ENCODE measurements at regions not wholly inside any gene's neighbourhood (a gene's known extent, or its start where the extent isn't known, plus 50 kb on each side); places are given as distances from the start of the nearest gene placed in this dataset.

DNA sequence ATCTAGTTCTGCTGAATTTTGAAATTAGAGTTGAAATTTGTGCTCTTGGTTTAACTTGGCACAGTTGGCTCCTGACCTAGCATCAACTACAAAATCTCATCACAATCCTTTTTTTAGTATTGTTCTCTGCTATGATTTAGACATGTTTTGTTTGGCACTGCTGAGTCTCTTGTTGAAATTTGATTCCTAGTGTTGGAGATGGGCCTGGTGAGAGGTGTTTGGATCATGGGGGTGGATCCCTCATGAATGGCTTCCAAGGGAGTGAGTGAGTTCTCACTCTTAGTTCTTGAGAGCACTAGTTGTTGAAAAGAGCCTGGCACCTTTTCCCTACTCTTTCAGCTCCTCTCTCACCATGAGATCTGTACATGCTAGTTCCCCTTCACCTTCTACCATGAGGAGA lies 605.6 kb upstream of the SLC39A10 start:
- TF ChIP-seq, protein P1, sequence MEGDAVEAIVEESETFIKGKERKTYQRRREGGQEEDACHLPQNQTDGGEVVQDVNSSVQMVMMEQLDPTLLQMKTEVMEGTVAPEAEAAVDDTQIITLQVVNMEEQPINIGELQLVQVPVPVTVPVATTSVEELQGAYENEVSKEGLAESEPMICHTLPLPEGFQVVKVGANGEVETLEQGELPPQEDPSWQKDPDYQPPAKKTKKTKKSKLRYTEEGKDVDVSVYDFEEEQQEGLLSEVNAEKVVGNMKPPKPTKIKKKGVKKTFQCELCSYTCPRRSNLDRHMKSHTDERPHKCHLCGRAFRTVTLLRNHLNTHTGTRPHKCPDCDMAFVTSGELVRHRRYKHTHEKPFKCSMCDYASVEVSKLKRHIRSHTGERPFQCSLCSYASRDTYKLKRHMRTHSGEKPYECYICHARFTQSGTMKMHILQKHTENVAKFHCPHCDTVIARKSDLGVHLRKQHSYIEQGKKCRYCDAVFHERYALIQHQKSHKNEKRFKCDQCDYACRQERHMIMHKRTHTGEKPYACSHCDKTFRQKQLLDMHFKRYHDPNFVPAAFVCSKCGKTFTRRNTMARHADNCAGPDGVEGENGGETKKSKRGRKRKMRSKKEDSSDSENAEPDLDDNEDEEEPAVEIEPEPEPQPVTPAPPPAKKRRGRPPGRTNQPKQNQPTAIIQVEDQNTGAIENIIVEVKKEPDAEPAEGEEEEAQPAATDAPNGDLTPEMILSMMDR (IDR thresholded peaks at IDR 0.05; ENCODE audit: low read depth, low read length) = no peak
- H3K27me3 ChIP-seq = no peaks in the 10 kb centered on the region
- H3K4me1 ChIP-seq (ENCODE audit: low read depth) = no peaks in the 10 kb centered on the region
- DNase-seq (ENCODE audit: low read depth in 1 of 2, low spot score in 1 of 2) = no peak
- H3K4me3 ChIP-seq = no peak overlapping the region
- no peak overlapping the region for H3K27ac ChIP-seq
- H3K36me3 ChIP-seq = no peaks in the 10 kb centered on the region
- no peaks in the 10 kb centered on the region for H3K9me3 ChIP-seq (ENCODE audit: low read depth)

DNA sequence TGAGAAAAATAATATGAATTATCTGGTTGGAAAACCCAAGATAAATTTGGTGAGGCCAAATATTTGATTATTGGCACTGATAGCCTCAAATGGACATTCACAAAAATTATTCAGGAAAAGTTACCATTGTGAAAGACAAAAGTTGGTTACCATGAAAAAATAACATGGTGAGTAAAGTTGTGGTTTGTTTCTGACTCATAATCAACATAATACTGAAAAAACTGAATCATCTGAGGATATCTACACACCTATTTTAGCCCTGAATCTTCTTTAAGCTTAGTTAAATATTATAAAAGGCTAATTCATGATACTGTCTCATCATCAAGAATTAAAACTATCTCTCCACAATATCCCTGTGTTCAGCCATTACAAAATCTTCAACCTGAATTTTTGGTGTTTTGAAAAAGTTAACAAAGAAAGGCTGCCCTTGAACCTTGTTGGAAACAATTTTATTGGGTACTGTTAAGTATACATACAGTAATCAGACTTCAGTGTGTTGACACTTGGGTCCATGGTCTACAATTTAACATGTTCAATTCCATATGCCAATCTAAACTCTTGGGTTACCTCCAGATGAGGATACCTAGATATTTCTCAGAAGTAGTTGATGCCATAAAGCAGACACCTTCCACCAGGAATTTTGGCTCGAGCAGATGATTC lies 607.5 kb upstream of the SLC39A10 start:
- H3K9me3 ChIP-seq (ENCODE audit: low read depth) = no peaks in the 10 kb centered on the region
- H3K27me3 ChIP-seq = no peaks in the 10 kb centered on the region
- no peaks in the 10 kb centered on the region for H3K36me3 ChIP-seq
- DNase-seq (ENCODE audit: low read depth in 1 of 2, low spot score in 1 of 2) = no peak
- TF ChIP-seq, protein P1 (IDR thresholded peaks at IDR 0.05; ENCODE audit: low read depth, low read length) = no peak
- H3K27ac ChIP-seq = no peak overlapping the region
- no peaks in the 10 kb centered on the region for H3K4me1 ChIP-seq (ENCODE audit: low read depth)
- H3K4me3 ChIP-seq = no peak overlapping the region

DNA sequence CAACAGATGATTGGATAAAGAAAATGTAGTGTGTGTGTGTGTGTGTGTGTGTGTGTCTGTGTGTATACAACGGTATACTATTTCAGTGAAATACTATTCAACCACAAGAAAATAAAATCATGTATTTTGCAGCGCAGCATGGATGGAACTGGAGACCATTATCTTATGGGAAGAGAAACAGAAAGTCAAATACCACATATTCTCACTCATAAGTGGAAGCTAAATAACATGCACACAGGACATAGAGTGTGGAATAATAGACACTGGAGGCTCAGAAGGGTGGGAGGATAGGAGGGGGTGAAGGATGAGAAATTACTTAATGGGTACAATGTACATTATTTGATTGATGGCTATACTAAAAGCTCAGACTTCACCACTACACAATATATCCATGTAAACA lies 609.1 kb upstream of the SLC39A10 start:
- Histone ChIP-seq H3K4me3 (no peak overlapping the region), H3K36me3 (no peaks in the 10 kb centered on the region), H3K27me3 (no peaks in the 10 kb centered on the region), H3K9me3 (ENCODE audit: low read depth) (no peaks in the 10 kb centered on the region), H3K4me1 (ENCODE audit: low read depth) (no peaks in the 10 kb centered on the region), H3K27ac (no peak overlapping the region)
- DNase-seq (ENCODE audit: low read depth in 1 of 2, low spot score in 1 of 2) = no peak
- TF ChIP-seq, protein P1 (IDR thresholded peaks at IDR 0.05; ENCODE audit: low read depth, low read length) = no peak

DNA sequence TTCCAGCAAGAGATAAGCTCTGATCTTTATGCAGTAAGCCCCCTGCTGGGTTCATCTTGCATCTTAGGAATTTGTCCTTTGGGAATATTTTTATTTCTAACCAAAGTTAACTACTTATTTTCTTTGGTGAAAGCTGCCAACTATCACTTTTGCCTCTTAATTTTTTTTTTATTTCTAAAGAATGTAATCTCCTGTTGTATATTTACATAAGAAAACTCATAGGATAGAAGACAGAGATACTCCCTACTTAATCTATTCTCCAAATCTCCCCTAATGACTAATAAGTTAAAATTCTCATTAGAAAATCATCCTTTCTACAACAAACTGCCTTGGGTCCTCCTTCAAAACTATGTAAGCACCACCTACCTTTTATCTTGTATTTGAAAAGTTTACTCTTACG lies 612.2 kb upstream of the SLC39A10 start:
- TF ChIP-seq, protein P1 (IDR thresholded peaks at IDR 0.05; ENCODE audit: low read depth, low read length) = no peak
- H3K36me3 ChIP-seq = no peaks in the 10 kb centered on the region
- DNase-seq (ENCODE audit: low read depth in 1 of 2, low spot score in 1 of 2) = no peak
- no peaks in the 10 kb centered on the region for H3K4me1 ChIP-seq (ENCODE audit: low read depth)
- no peaks in the 10 kb centered on the region for H3K27me3 ChIP-seq
- no peak overlapping the region for H3K4me3 ChIP-seq
- H3K9me3 ChIP-seq (ENCODE audit: low read depth) = no peaks in the 10 kb centered on the region
- H3K27ac ChIP-seq = no peak overlapping the region

DNA sequence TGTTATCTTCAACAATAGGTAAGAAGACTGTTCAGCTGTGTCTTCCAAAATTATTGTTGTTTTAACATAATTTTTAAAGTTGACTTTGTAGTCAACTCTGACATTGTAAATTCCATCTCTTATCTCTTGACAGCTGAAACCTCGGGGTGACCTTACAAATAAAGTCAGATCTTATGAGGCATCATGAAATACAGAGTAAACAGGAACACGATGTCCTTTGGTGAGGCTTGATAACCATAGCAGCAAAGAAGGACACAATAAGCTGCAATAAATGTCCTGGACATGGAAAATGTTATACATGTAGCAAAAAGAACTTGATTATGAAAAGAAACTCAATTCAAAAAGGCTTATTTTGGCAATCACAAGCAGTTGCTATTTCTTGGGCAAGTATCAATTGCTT lies 618.9 kb upstream of the SLC39A10 start:
- TF ChIP-seq, protein P1 (IDR thresholded peaks at IDR 0.05; ENCODE audit: low read depth, low read length) = no peak

More for the DNA sequence above, 618.9 kb upstream of the SLC39A10 start:
- no peaks in the 10 kb centered on the region for H3K9me3 ChIP-seq (ENCODE audit: low read depth)
- no peaks in the 10 kb centered on the region for H3K27me3 ChIP-seq
- no peak for DNase-seq (ENCODE audit: low read depth in 1 of 2, low spot score in 1 of 2)
- no peaks in the 10 kb centered on the region for H3K4me1 ChIP-seq (ENCODE audit: low read depth)
- H3K4me3 ChIP-seq = no peak overlapping the region
- no peaks in the 10 kb centered on the region for H3K36me3 ChIP-seq
- no peak overlapping the region for H3K27ac ChIP-seq
